Renal cortex interstitium (tissue), 11 donors: ENCODE measurements at regions not wholly inside any gene's neighbourhood (a gene's known extent, or its start where the extent isn't known, plus 50 kb on each side); places are given as distances from the start of the nearest gene placed in this dataset.
"Not testable (repeated sequence)": the region's sequence is repeated elsewhere in the genome, so short reads cannot be mapped to it uniquely, and the experiment has no call there.

Experiments used
- DNase-seq, 11 donors: peaks; one replicate each; pipeline ENCODE4 v3.0.0-alpha.2; 2013; ENCODE audit warnings: low read depth in 9 of 11, low spot score in 4 of 11; ENCODE audit errors: extremely low read depth in 1 of 11

DNA sequence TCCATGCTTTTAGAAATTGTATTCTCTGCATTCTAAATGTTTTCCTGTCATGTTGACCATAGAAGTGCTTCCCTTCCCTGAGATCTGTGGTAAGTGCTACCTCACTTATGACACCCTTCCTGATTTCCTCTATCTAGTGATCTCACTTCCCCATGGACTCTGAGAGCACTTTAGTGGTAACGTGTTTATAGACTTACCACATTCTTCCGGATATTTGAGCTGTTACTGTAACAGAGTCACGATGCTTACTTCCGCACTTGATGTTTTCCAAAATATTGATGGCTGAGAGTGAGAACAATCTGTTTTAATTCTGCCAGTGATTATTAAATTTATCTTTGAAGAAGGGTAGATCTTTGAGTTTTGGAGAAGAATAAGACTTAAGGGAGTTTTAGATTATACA lies 60.1 kb upstream of the NAMPT start:
- no peak for DNase-seq

DNA sequence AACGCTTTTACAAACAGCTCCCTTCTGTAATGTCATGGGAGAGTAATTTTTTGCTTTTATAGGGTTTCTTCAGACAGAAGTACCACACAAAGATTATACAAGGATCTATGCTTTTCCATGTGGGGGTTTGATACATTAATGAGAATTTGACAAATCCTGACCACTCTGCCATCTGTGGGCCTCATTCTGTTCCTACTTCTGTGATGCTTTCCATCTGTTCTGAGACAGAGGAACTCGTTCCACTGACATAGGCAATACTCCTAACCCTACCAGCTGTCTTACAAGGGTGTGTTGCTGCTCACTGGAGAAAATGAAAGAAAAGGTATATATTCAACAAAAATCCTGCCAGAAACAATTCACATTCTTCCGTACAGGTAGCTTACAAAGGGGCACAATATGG lies 59.4 kb upstream of the NAMPT start:
- no peak for DNase-seq

DNA sequence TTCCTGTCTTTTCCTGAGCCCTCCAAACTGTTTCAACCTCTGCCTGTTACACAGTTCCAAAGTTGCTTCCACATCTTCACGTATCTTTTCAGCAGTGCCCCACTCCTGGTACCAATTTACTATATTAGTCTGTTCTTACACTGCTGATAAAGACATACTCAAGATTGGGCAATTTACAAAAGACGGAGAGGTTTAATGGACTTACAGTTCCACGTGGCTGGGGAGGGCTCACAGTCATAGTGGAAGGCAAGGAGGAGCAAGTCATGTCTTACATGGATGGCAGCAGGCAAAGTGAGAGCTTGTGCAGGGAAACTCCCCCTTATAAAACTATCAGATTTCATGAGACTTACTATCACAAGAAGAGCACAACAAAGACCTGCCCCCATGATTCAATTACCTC lies 57.3 kb upstream of the NAMPT start:
- DNase-seq: not testable (repeated sequence)

DNA sequence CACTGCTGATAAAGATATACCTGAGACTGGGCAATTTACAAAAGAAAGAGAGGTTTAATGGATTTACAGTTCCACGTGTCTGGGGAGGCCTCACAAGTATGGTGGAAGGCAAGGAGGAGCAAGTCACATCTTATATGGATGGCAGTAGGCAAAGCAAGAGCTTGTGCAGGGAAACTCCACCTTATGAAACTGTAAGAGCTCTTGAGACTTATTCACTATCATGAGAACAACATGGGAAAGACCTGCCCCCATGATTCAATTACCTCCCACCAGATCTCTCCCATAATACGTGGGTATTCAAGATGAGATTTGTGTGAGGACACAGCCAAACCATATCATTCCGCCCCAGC lies 55.4 kb upstream of the NAMPT start:
- DNase-seq: not testable (repeated sequence)

DNA sequence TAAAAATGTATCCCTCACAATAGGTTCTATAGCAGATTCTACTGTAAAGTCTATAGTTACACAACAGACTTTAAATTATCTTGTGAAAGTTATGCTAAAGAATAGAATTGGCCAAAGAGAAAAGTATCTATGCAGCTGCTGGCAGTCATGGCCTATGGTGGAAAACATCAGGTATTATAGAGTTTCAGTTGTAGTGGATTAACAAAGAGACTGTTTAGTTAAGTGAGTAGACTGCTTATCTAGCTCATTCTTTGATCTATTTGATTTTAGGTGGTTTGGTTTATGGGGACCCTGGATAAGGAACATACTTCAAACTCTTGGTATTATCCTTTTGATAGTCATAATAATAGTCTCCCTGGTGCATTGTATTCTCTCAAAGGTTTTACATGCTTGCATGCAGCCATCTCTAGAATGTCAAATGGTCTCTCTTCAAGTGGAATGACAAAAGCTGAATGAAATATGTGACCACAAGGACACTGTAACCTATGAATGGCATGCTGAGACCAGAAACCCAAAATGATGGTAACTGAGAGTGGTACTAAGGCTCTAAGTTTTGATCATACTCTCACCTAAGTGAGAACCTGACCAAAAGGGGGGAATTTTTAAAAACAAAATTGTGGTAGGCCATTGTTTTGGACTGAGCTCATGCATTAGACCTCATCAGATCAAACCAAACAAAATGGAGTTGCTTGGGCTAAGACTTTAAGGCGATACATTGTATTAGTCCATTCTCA lies 54.9 kb upstream of the NAMPT start:
- no peak for DNase-seq

DNA sequence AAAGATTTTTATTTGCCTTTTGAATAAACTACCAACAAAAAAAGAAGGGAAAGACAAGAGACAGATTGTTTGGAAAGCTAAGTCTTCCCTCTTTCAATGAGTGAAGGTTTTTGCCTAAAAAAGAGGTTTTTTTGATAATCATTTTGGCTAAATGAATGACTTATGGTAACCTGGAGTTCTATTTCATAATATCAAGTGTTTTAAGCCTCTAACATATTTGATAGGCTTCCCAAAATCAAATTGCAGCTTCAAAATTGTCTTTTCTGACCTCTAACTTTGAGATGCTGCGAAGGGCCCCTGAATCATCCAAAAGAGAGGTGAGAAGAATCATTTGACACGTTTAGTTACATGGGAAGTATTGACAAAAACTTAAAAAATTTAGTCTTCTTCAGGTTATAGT lies 53.0 kb upstream of the NAMPT start:
- DNase-seq: no peak

DNA sequence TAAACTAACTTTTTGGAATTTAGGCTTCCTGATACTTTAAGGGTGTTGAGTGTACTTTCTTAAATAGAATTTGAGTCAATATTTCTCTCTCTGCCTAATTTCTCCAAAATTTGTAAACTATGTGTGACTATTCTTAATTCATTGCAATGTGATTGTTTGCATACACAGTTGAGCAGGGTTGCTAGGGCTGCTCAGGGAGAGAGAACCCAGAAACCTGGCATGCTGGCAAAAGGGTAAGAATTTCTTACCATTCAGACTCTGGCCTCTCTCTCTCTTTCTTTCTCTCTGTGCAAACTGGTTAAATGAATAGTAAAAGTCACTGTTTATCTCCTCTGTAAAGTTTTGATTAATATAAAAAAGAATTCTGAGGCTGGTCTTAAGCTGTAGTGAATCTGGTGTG lies 51.0 kb upstream of the NAMPT start:
- no peak for DNase-seq
